Body of pancreas (tissue), 4 donors: ENCODE measurements at regions not wholly inside any gene's neighbourhood (a gene's known extent, or its start where the extent isn't known, plus 50 kb on each side); places are given as distances from the start of the nearest gene placed in this dataset. TPM values are rescaled to one million over a fixed set of nuclear protein-coding genes. Genes with fewer than 3 reads are reported as not detected.

Experiments used
- ATAC-seq: fragments of 150-250 bp; one replicate; pipeline ENCODE4 v1.9.1; 2016
- DNase-seq, 4 donors: peaks; one replicate each; pipeline ENCODE4 v3.0.0-alpha.2; 2019
- H3K27ac ChIP-seq, 4 donors: fragments of 200-600 bp; sonication (generic); 1 replicate in 3 of 4; 2 replicates in 1 of 4; pipeline versions ENCODE4 v1.5.1 to v1.6.1; 2016 to 2019; ENCODE audit warnings: mild to moderate bottlenecking in 1 of 4, mixed read lengths in 1 of 4, moderate library complexity in 1 of 4
- H3K27me3 ChIP-seq, 2 donors: fragments of 200-600 bp; sonication (generic); one replicate each; pipeline ENCODE4 v1.6.0; 2016; ENCODE audit warnings: mild to moderate bottlenecking in 1 of 2
- H3K36me3 ChIP-seq, 2 donors: fragments of 200-600 bp; sonication (generic); replicated peaks in 1 of 2; 2 replicates each; pipeline ENCODE4 v1.5.1; 2016; ENCODE audit warnings: low read depth in 2 of 2; ENCODE audit not compliant: insufficient read depth in 1 of 2
- H3K4me1 ChIP-seq: fragments of 200-600 bp; sonication (generic); one replicate; pipeline ENCODE4 v1.6.0; 2016
- H3K4me3 ChIP-seq, 2 donors: fragments of 200-600 bp; sonication (generic); 1 replicate in 1 of 2; 2 replicates in 1 of 2; pipeline ENCODE4 v1.5.1; 2016 to 2019
- H3K9me3 ChIP-seq, 3 donors: fragments of 200-600 bp; sonication (generic); 1 replicate in 2 of 3; 2 replicates in 1 of 3; pipeline ENCODE4 v1.5.1; 2016
- POLR2A ChIP-seq, 3 donors: fragments of 450-650 bp; IDR thresholded peaks; one replicate each; pipeline ENCODE4 v1.6.1; 2016; ENCODE audit warnings: antibody characterized with exemption in 3 of 3, mild to moderate bottlenecking in 2 of 3
- WGBS, 2 donors: methylation state at CpG; one replicate each; pipeline ENCODE4 v1.1.5; 2017; 5-methylcytosine and 5-hydroxymethylcytosine counted together
- intact Hi-C: fragments of 100-400 bp; cut with DNase I; formaldehyde crosslinking; loops from one replicate; pipeline ENCODE4 v1.15.1; 2023
- small RNA-seq: library from RNA; depleted of rRNA; stranded (forward); fragments of <200 nt; gene quantifications from one replicate; pipeline ENCODE3, GENCODE V24; 2016
- TF ChIP-seq, protein P1 (sequence below), 7 experiments: fragments of 450-650 bp in 4 of 7; fragments of 200-600 bp in 3 of 7; sonication (generic) in 3 of 7; IDR thresholded peaks; one replicate each; pipeline ENCODE4 v1.5.1; 2016 to 2019; ENCODE audit warnings: antibody characterized with exemption in 7 of 7

- no peak for DNase-seq
- ATAC-seq: no peak
- no peak for TF ChIP-seq POLR2A (IDR thresholded peaks at IDR 0.05)
- TF ChIP-seq, protein P1, sequence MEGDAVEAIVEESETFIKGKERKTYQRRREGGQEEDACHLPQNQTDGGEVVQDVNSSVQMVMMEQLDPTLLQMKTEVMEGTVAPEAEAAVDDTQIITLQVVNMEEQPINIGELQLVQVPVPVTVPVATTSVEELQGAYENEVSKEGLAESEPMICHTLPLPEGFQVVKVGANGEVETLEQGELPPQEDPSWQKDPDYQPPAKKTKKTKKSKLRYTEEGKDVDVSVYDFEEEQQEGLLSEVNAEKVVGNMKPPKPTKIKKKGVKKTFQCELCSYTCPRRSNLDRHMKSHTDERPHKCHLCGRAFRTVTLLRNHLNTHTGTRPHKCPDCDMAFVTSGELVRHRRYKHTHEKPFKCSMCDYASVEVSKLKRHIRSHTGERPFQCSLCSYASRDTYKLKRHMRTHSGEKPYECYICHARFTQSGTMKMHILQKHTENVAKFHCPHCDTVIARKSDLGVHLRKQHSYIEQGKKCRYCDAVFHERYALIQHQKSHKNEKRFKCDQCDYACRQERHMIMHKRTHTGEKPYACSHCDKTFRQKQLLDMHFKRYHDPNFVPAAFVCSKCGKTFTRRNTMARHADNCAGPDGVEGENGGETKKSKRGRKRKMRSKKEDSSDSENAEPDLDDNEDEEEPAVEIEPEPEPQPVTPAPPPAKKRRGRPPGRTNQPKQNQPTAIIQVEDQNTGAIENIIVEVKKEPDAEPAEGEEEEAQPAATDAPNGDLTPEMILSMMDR (IDR thresholded peaks at IDR 0.05): no peak
- intact Hi-C loops: no loop called here
- no peaks in the 10 kb centered on the region for H3K36me3 ChIP-seq
- no peaks in the 10 kb centered on the region for H3K27me3 ChIP-seq
- H3K9me3 ChIP-seq: no peaks in the 10 kb centered on the region
- H3K4me1 ChIP-seq: no peaks in the 10 kb centered on the region
- no peak overlapping the region for H3K27ac ChIP-seq
- H3K4me3 ChIP-seq: no peak overlapping the region
- 37 to 46% methylated on average over 2 of the region's 2 CpGs for WGBS, 2 donors
Measured at GRCh38 chr2:201536046-201536445, 84.5 kb downstream of the STRADB start.

DNA sequence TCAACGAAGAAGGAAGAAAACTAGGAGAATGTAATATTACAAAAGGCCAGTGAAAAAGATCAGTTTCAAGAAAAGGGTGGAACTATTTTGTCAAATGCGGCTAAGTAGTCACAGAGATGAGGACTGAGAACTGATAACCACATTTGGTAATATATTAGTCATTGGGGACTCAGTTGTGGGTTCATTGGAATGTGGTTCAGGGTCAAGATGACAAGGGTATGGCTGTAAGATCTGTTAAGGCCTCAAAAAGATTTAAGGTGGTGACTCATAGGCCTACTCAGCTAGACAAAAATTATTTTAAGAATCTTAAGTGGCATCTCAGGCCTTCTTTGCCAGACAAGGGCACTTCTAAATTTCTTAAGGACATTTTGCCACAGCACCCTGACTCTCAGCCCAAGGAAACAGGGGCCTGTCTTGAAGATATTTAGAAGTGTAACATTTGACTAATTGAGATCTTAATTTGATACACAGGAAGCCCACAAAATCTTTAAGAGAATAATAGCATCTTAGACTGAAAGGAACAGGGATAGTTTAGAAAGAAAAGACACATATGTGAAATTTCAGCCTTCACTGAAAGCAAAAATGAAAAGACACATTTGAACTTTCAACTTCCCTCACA is 81.3 kb downstream of the STRADB start:
- H3K27me3 ChIP-seq: no peaks in the 10 kb centered on the region
- WGBS, 2 donors: 59 to 67% methylated on average over 2 of the region's 2 CpGs
- no peaks in the 10 kb centered on the region for H3K9me3 ChIP-seq
- intact Hi-C loops: no loop called here
- no peak overlapping the region for H3K4me3 ChIP-seq
- ATAC-seq (no peak), DNase-seq (no peak)
- no peak for TF ChIP-seq POLR2A (IDR thresholded peaks at IDR 0.05)
- TF ChIP-seq, protein P1 (IDR thresholded peaks at IDR 0.05): no peak
- no peaks in the 10 kb centered on the region for H3K4me1 ChIP-seq
- H3K36me3 ChIP-seq: no peaks in the 10 kb centered on the region
- H3K27ac ChIP-seq: no peak overlapping the region

Small RNA genes lying in the stretch of these regions (small RNA-seq; reads per million reads assigned to genes)
- gene MTND4LP16: not detected
